NK-92 (cell line): ENCODE measurements at regions not wholly inside any gene's neighbourhood (a gene's known extent, or its start where the extent isn't known, plus 50 kb on each side); places are given as distances from the start of the nearest gene placed in this dataset.

Experiments
- DNase-seq: peaks from one replicate; lab custom pipeline; 2025; ENCODE audit not compliant: unreplicated experiment; lab: John Stamatoyannopoulos, UW

DNA sequence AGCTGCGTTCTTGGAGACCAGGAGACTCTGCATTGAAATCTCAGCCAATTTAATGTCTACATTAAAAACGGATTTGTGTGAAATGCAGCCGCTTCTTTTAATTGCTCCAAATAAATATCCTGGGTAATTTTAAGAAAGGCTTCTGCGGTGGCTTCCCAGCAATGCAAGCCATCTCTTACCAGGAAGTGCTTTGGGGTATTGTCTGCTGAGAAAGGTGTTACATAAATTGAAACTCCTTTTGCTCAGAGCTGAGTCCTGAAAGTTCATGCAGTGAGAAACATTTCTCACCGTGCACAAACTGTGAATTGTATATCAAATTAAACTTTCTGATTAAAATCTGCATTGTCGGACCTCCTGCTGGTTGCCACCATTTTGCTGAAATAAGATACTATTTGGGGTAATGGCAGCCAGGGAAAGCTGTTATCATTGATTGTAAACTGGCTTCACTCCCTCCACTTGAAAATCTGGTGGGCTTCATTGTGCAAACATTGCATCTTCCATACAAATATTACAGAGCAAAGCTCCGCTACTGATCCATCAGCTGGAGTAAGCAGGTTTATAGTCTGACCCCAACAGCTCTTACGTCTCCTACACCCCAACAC is 59.5 kb downstream of the ZIC5 start:
- DNase-seq: no peak

DNA sequence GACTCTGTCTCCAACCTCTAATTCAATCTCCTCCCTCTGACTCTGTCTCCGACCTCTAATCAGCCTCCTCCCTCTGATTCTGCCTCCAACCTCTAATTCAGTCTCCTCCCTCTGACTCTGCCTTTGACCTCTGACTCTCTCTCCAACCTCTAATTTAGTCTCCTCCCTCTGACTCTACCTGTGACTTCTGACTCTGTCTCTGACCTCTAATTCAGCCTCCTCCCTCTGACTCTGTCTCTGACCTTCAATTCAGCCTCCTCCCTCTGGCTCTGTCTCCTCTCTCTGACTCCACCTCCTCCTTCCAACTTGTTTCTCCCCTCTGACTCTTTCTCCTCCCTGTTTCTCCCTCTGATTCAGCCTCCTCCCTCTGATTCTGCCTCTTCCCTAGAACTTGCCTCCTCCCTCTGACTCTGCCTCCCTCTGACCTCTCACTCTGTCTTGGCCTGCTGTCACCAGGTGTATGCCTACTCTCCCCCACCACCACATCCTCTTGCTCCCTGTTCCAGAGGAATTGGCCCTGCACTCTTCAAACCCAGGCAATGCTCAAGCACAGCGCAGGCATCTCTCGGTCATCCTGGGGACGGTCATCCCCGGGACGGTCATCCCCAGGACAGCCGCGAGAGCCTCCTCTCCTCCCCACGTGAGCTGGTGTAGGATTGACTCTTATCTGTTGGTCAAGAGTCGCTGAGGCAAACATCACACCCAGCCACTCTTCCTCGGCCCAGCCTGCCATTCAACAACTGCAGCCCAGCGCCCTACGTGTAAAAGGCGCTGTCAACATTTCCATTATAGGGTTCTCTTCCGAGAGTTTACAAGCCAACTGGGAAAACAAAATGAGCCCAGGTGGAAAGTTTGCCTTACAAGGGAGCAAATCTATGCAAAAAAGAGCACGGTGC is 60.2 kb downstream of the ZIC5 start:
- DNase-seq: no peak

DNA sequence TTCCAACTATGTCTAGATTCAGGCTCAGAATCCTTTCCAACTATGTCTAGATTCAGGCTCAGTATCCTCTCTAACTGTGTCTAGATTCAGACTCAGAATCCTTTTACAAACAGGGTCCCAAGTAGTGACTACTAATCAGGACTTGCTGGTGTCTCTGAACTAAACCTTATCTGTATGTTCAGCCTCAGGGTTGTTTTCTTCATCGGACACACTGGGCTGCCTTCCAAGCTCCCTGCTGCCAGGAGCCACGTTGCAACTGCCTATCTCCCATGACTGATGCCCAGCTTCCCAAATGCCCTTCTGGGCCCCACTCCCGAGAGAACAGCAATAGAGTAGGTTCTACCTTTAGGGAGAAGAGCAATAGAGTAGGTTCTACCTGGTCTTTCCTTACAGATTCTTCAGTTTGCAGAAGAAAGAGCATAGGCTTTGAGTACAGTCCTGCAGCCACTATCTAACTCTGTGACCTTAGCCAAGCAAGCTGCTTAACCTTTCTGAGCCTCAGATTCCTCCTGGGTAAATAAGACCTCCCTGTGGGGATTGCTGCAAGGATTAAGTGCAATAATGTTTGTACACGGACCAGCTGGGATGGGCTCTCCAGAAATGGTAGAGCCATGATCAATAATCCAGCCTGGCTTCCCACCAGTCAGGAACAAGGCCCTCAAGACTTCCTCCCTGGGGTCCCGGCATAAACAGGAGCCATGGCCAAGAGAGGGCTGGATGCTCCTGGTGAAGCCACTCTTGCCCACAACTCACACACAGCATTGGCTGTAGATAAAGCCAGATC is 61.5 kb downstream of the ZIC5 start:
- DNase-seq: no peak

DNA sequence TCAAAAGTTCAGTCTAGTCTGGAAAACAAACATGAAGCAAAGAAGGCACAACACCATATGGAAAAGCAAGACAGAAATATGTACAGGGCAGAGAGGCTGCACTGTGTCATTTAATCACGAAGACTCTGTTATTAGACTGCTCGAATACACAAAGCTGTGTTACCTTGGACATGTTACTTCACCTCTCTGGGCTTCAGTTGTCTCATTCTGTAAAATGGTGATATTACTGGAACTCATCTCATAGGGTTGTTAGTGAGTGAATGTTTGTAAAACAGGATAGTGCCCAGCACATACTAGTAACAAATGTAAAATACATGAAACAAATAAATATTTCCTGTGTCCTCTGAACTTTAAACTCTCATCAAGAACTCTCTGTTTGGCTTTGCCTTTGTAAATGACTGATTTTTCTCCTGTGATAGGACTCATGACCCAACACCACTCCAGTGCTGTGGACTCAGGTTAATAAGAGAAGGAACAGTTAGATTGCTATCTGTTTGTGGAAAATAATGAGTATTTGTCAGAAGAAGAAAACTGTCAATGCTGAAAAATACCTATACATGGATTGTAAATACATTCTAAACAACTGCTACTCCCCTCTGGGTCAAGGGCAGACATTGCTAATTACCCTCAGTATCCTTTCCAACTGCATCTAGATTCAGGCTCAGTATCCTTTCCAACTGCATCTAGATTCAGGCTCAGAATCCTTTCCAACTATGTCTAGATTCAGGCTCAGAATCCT is 62.3 kb downstream of the ZIC5 start:
- no peak for DNase-seq

DNA sequence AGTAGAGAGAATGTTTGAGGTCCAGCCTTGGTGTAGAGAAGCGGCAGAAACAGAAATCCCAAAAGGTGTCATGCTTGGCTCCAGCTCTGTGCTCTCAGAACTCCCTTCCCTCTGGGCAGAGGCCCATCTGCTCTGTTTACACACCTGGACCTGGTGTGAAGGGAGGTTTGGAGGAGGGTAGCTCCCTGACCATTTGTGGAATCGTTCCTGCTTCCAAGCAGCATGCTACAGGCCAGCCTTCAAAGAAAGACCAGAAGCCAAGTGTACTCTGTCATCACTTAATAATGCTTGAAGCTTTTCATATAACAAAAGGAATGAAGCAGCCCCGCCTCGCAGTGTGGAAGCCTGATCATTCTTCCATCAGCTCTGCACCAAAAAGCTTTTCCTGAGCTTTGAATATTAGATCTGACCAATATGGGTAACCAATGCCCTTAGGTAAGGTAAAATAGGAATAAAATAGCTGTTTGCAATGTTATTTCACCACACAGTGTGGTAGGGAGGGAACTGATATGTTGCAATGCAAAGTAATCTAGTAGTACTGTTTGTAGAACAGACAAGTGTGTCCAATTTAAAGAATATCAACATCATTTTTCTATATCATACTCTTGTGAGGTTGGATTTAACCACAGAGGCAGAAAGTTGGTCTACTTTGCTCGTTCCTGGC is 63.3 kb downstream of the ZIC5 start:
- DNase-seq: no peak

DNA sequence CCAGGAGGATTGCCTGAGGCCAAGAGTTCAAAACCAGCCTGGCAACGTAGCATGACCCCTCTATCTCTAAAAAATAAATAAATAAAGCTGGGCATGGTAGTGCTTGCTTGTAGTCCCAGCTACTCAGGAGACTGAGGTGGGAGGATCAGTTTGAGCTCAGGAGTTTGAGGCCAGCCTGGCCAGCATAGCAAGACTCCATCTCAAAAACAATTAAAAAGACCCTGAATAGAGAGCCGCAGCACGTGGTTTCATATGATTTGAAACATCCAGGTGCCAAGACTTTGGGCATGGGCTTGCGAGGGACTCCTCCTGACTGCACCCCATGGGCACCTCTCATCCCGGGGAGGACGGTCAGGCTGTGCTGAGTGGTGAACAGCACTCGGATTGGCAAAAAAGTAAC is 63.9 kb downstream of the ZIC5 start:
- no peak for DNase-seq

DNA sequence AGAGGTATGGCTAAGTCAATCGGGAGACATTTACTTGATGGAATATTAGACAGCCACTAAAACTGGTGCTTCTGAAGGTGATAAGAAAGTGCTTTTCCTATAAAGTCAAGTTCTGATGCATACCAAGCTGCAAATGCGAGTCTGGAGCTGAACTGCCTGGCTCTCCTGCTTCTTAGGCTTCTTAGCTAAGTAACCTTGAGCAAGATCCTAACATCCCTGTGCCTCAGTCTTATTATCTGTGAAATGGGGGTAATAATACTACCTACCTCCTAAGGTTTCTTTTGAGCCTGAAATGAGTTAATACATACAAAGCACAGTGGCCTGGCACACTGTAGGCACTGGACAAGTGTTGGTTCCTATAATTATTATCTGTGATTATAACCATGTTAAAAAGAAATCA is 64.5 kb downstream of the ZIC5 start:
- DNase-seq: no peak

DNA sequence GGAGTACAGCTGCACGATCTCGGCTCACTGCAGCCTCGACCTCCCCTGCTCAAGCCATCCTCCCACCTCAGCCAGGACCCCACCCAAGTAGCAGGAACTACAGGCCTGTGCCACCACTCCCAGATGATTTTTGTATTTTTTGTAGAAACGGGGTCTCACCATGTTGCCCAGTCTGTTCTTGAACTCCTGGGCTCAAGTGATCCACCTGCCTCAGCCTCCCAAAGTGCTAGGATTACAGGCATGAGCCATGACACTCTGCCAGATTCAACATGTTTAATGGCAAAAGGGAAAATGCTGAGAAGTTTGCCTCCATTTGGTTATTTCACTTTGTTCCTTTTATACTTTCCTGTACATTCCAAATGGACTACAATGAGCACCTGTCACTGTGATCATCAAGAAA is 65.8 kb downstream of the ZIC5 start:
- no peak for DNase-seq

DNA sequence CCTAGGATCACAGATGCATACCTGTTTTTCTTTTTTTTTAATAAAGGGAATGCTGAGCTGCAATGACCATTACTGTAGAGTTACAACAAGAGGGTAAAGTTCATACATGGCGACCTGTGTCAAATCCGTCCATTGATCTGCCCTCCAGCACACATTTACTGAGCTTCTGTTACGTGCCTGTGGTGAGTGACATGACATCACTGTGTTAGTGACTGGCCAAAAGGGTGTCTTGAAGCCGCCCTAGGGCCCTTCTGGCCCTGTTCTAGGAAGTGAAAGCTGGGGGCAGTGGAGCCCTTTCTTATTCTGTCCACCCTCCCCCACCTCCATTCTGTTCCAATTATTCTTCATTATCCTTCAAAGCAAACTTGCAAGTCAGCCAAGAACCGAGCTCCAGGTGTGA is 66.3 kb downstream of the ZIC5 start:
- no peak for DNase-seq

DNA sequence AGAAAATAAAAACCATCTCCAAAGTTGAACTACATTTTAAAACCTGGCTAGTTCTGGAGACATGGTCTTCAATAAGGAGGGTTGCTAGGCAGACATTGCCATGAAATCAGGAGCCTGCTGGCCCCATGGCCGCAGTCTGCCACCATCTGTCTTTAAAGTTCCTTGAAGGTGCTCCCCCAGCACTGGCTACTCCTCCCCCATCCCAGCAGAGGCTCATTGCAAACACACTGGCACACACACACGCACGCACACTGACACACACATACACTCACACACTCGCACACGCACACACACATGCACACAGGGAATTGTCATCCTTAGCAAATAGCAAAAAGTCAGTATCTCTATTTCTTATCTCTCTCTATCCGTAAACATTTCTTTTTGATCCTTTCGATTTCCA is 68.4 kb downstream of the ZIC5 start:
- DNase-seq: no peak

DNA sequence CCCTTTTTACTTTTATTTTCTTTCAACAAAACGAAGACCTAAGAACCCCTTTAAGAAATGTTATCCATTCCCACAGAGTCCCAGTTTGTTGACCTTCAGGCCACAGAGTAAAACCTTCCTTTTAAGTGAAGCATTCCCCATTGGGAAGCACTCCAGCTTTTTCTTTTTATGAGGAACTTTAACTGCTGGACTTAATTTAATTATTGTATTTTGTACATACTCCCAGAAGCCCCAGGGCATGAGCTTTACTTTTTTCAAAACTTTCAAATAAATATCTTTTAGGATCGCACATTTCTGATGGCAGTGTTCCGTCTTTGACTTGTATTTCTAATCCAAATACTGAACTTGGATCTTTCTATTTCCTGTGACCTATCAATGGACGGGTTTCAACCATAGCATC is 68.9 kb downstream of the ZIC5 start:
- DNase-seq: no peak

DNA sequence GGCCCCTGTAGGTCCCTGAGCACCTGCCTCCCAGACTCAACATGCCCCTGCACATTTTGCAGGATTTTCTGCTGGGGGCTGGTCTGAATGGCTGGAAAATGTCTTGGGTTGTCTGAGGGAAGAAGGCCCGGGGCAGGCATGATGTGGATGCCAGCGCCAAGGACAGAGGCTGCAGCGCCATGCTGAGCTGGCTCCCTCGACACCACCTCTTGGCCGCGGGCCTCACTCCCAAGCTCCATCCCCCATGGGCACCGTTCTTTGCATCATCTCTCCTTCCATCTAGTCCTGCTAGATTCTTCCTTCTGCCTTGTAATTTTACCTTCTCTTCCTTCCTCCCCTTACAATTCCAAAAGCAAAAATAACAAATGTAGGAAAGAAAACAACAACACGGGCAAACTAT is 70.6 kb downstream of the ZIC5 start:
- no peak for DNase-seq

DNA sequence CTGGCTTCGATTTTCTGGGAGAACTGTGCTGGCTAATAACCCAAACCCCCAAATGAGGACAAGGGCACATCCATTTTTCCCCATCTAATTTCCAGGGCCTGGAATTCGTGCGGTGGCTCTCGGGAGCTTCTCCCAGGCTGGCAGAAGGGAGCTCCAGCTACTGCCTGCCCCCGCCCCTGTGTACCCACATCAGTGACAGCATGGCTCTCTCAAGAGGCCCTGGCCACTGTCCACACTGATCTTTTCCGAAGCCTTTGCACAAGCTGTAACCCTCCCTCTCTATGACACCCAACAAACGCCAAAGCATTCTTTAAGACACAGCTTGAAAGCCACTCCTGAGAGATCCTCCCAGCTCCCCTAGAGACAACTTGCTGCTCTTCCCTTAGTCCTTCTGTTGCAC is 73.1 kb downstream of the ZIC5 start:
- DNase-seq: no peak

DNA sequence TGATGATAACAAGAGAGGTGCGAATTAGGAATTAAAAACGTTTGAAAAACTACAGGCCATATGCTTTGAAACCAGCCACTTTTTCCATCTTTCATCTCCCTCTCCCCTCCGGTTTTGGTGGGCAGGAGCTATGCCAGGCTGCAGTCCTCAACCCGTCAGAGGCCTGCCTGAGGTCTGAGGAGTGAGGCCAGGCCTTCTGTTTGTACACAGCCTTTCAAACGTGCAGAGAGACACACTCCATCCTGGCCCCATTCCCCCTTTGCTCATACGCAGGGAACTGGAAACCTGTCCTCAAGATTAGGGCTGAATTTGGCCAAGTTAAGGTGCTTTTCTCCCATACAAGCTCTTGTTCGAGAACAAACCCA is 74.5 kb downstream of the ZIC5 start:
- no peak for DNase-seq

DNA sequence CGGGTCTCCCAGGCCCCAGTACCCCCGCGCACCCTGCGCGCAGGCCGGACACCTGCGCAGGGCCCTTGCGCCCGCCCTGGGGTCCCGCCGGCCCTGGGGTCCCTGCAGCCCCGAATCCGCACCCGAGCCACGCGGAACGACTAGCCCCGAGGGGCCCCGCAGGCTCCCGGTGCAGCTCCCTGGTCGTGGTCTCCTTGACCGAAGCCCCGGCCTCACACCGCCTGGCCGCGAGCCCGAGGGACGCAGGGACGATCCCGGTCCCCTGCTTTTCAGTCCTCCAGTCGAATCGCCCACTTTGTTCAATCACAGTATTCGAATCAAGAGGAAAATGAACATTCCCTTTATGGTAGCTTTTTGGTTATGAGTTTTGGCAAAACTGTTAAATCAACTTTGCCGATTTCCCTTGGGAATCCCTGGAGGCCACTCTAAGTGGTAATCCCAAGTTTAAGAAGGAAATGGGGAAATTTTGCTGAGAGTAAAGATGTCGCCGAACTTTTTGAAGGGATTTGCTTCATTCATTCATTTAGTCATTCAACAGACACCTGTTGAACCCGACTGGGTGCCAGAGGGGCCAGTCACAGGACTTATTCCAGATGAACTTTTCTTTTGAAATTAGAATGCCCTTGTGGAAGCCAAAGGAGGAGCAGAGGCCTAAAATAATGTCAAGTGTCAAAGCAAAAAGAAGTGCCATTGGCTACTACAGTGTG is 75.0 kb downstream of the ZIC5 start:
- no peak for DNase-seq

DNA sequence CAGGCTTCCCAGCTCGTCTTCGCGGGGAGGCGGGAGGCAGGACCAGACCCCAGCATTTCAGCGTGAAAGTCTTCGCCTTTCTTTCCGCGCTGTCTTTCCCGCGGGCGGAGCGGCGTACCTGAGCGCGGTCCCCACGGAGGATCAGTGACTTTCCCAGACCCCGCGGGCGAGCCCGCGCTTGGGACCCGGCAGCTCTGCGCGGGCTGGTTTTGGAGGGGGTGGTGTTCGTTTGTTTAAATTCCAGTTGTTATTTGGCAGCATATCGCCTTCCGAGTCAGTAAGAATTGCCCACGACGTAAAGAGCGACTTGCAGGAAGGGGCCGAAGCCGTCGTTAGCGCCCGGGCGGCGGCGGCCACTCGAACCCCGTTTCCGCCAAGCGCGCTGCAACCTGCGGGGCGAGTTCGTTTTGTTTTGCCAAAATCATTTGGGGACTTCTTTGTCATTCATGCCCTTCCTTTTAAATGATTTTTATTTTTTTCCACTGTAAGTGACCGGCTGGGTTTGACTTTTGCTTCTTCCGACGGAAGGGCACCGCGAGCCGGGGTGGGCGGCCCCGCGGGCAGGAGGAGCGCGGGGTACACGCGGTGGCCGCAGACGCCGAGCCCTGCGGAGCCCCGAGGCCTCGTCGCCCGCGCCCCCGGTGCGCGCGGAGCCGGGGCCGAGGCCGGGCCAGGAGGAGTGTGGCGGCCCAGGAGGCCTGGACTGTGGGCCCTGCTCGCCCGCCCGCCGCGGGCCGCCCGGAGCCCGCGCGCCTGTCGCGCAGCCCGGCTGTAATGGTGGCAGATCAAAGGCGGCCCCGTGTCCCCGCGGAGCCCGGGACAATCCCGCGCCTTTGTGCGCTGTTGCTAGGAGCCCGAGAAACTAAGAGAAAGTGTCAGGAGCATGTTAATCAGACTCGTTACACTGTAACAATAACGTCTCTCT is 75.9 kb downstream of the ZIC5 start:
- DNase-seq: no peak

DNA sequence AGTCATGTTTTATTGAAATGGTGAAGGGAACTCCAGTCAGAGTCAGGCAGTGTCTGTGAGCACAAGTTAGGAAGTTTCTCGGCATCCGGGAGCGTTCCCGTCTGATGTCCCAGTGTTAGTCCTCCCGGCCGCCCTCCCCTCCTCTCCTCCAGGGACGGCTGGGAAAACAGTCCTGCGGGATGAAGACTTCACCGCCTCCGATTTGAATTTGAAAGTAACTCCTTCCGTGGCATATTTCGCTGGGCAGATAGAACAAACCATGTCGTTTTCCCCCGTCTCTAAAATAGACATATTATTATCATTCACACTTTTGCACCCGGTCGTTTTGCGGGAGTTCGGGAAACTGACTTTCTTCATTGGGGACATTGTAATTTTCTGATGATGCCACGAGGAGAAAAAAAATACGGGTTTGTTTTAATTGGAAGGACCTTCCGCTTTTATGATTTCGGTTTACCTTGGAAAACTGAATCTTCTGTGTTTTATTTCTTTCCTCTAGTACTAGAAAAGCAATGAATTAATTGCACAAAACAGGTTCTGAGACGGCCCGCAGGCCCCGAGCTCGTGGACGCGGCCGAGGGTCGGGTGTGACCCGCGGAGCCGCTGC is 76.6 kb downstream of the ZIC5 start:
- no peak for DNase-seq

DNA sequence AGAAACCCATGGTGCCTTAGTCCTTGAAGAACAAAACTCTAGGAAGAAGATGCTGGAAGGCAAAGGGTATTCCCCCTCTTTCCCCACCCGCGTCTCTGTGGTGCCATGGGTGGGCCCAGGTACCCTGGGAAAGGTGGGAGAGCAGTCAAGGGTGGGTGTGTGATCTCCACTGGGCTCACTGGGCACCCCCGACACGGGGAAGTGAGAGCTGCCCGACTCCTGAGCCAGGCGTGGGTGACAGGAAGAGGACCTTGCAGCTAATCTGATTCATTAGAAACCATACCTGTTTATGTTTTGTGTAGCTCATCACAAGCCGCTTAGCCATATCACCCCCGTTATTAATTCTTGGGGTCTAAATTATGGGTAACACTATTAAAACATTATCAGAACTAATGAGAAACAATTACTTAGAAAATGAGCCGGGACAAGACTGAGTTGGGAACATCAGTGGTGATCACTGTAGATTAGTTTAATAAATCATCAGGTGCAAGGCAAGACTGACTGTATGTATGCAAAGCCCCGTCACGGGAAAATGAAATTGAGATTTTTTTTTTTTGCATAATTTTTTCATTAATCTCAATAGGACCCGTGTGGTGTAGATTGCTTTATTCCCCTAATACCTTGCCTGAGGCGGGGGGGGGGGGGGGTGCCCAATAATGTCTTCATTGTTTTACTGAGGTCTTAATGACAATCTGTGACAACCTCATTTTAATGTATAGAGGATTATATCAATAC is 77.3 kb downstream of the ZIC5 start:
- no peak for DNase-seq
